ENCODE measurements at regions not wholly inside any gene's neighbourhood (a gene's known extent, or its start where the extent isn't known, plus 50 kb on each side); places are given as distances from the start of the nearest gene placed in this dataset.

GRCh38 chr17:71974051-71974450 lies 146.8 kb upstream of the SOX9 start:
- no peak overlapping the region for H3K27ac ChIP-seq
- no peaks in the 10 kb centered on the region for H3K4me1 ChIP-seq
- no peaks in the 10 kb centered on the region for H3K27me3 ChIP-seq
- H3K36me3 ChIP-seq: no peaks in the 10 kb centered on the region
- H3K4me3 ChIP-seq: no peak overlapping the region
- no peaks in the 10 kb centered on the region for H3K9me3 ChIP-seq
- TF ChIP-seq CTCF (IDR thresholded peaks at IDR 0.05): no peak
- no peak for TF ChIP-seq POLR2A (IDR thresholded peaks at IDR 0.05)
- DNase-seq (no peak), ATAC-seq (no peak)
- WGBS (ENCODE audit: insufficient coverage, low coverage, low lambda C conversion rate, missing lambda C conversion rate): 70% methylated on average over 4 of the region's 4 CpGs
- intact Hi-C loops (cut with DNase I): no loop called here

- DNase-seq (peak in 1 of 3 donors; percentile 19), ATAC-seq (peak in 3 of 4 donors; percentile 44 to 61 (median 48))
- Histone ChIP-seq H3K27me3 (no peaks in the 10 kb centered on the region), H3K4me3 (no peak overlapping the region), H3K4me1 (no peaks in the 10 kb centered on the region), H3K9me3 (no peaks in the 10 kb centered on the region), H3K36me3 (no peaks in the 10 kb centered on the region), H3K27ac (no peak overlapping the region)
- intact Hi-C loops (cut with DNase I): no loop called here
- WGBS (ENCODE audit: insufficient coverage, low coverage, low lambda C conversion rate, missing lambda C conversion rate): 33% methylated on average over 11 of the region's 13 CpGs
- TF ChIP-seq CTCF (IDR thresholded peaks at IDR 0.05): no peak
- no peak for TF ChIP-seq POLR2A (IDR thresholded peaks at IDR 0.05)
Observed at GRCh38 chr17:71975331-71975801, 145.5 kb upstream of the SOX9 start.

- ATAC-seq (peak; percentile 64 to 90 (median 77)), DNase-seq (peak; percentile 46 to 59 (median 54))
- no peak overlapping the region for H3K27ac ChIP-seq
- H3K27me3 ChIP-seq: no peaks in the 10 kb centered on the region
- intact Hi-C loops (cut with DNase I): no loop called here
- TF ChIP-seq CTCF (IDR thresholded peaks at IDR 0.05): no peak
- TF ChIP-seq POLR2A (IDR thresholded peaks at IDR 0.05): no peak
- no peaks in the 10 kb centered on the region for H3K9me3 ChIP-seq
- no peaks in the 10 kb centered on the region for H3K4me1 ChIP-seq
- 48% methylated on average over 12 of the region's 15 CpGs for WGBS (ENCODE audit: insufficient coverage, low coverage, low lambda C conversion rate, missing lambda C conversion rate)
- H3K36me3 ChIP-seq: no peaks in the 10 kb centered on the region
- no peak overlapping the region for H3K4me3 ChIP-seq
Observed at GRCh38 chr17:71976011-71976649, 144.7 kb upstream of the SOX9 start.

GRCh38 chr17:71978435-71978834 lies 142.4 kb upstream of the SOX9 start:
- intact Hi-C loops (cut with DNase I): no loop called here
- DNase-seq: no peak
- ATAC-seq: no peak
- no peak for TF ChIP-seq POLR2A (IDR thresholded peaks at IDR 0.05)
- TF ChIP-seq CTCF (IDR thresholded peaks at IDR 0.05): no peak
- Histone ChIP-seq H3K36me3 (no peaks in the 10 kb centered on the region), H3K27me3 (no peaks in the 10 kb centered on the region), H3K4me1 (no peaks in the 10 kb centered on the region), H3K9me3 (no peaks in the 10 kb centered on the region), H3K27ac (no peak overlapping the region), H3K4me3 (no peak overlapping the region)
- WGBS (ENCODE audit: insufficient coverage, low coverage, low lambda C conversion rate, missing lambda C conversion rate): 67% methylated on average over 2 of the region's 5 CpGs

- DNase-seq (no peak), ATAC-seq (no peak)
- H3K9me3 ChIP-seq: no peaks in the 10 kb centered on the region
- H3K27ac ChIP-seq: no peak overlapping the region
- H3K4me1 ChIP-seq: no peaks in the 10 kb centered on the region
- intact Hi-C loops (cut with DNase I): no loop called here
- H3K27me3 ChIP-seq: no peaks in the 10 kb centered on the region
- no peaks in the 10 kb centered on the region for H3K36me3 ChIP-seq
- TF ChIP-seq CTCF (IDR thresholded peaks at IDR 0.05) (no peak), POLR2A (IDR thresholded peaks at IDR 0.05) (no peak)
- no peak overlapping the region for H3K4me3 ChIP-seq
Observed at GRCh38 chr17:71980171-71980570, 140.6 kb upstream of the SOX9 start.
